ENCODE measurements at regions not wholly inside any gene's neighbourhood (a gene's known extent, or its start where the extent isn't known, plus 50 kb on each side); places are given as distances from the start of the nearest gene placed in this dataset.

DNA sequence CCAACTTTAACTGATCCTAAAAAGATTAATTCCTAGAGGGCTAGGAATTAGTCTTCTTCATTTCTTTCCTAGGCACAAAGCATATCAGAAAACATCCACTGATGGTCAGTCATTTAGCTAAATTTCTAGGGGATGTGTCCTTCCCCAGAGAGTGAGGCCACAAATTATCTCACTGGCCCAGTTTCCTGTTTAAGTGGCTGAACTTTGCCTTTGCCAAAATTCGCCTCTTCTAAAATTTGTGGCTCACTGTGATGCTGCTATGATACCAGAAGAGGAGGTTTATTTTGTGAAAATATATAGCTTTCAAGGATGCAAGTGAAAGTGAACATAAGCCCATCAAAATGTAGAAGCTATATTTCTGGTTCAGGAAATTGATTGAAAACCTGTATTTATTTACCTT lies 98.1 kb upstream of the FER start (continued):
- TF ChIP-seq, protein P1, sequence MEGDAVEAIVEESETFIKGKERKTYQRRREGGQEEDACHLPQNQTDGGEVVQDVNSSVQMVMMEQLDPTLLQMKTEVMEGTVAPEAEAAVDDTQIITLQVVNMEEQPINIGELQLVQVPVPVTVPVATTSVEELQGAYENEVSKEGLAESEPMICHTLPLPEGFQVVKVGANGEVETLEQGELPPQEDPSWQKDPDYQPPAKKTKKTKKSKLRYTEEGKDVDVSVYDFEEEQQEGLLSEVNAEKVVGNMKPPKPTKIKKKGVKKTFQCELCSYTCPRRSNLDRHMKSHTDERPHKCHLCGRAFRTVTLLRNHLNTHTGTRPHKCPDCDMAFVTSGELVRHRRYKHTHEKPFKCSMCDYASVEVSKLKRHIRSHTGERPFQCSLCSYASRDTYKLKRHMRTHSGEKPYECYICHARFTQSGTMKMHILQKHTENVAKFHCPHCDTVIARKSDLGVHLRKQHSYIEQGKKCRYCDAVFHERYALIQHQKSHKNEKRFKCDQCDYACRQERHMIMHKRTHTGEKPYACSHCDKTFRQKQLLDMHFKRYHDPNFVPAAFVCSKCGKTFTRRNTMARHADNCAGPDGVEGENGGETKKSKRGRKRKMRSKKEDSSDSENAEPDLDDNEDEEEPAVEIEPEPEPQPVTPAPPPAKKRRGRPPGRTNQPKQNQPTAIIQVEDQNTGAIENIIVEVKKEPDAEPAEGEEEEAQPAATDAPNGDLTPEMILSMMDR (IDR thresholded peaks at IDR 0.05 in 2 of 3, conservative IDR thresholded peaks at IDR 0.05 in 1 of 3; ENCODE audit: borderline replicate concordance in 1 of 3, insufficient read depth in 1 of 3, low read depth in 2 of 3, low read length in 2 of 3): no peak
- TF ChIP-seq, protein P2, sequence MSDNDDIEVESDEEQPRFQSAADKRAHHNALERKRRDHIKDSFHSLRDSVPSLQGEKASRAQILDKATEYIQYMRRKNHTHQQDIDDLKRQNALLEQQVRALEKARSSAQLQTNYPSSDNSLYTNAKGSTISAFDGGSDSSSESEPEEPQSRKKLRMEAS (IDR thresholded peaks at IDR 0.05): no peak
- TF ChIP-seq EZH2phosphoT487 (IDR thresholded peaks at IDR 0.05; ENCODE audit: borderline replicate concordance) (no peak), POLR2AphosphoS5 (IDR thresholded peaks at IDR 0.05; ENCODE audit: low read depth, low read length) (no peak)

DNA sequence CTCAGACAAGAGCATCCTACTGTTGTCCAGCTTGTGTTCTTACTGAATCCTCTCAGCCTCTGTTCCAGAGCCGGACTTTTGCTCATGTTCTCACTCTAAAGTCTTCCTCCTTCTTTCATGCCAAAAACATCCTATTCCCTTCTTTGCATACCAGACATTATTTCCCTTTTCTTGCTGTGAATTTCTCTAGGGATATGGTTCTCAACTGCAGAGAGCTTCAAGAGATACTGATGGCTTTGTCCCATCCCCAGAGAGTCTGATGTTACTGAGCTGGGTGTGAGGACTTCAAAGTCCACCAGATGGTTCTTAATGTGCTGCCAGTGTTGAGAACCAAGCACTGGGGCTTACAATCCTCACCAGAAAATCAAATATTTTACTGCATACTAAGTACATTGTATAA lies 98.6 kb upstream of the FER start:
- Histone ChIP-seq H3K27ac (ENCODE audit: low read depth, low read length) (no peak overlapping the region), H3K9ac (ENCODE audit: low read length) (no peak overlapping the region), H3K36me3 (ENCODE audit: control insufficient read depth in 1 of 2, insufficient read depth in 2 of 2, low read length in 2 of 2) (no peaks in the 10 kb centered on the region), H2AFZ (ENCODE audit: low read depth, low read length, poor library complexity, severe bottlenecking) (no peak overlapping the region), H3K27me3 (ENCODE audit: insufficient read depth, low read length) (no peaks in the 10 kb centered on the region), H4K20me1 (ENCODE audit: insufficient read depth) (no peaks in the 10 kb centered on the region), H3K79me2 (ENCODE audit: insufficient read depth, low read length) (no peaks in the 10 kb centered on the region), H3K4me2 (ENCODE audit: low read length) (no peak overlapping the region), H3K4me3 (replicated peaks in 1 of 2; ENCODE audit: low read depth in 1 of 2, low read length in 2 of 2) (no peak overlapping the region), H3K4me1 (ENCODE audit: control insufficient read depth in 1 of 2, insufficient read depth in 2 of 2, low read length in 2 of 2) (no peaks in the 10 kb centered on the region), H3K9me3 (ENCODE audit: control insufficient read depth in 1 of 2, insufficient read depth in 1 of 2, low read depth in 1 of 2, low read length in 2 of 2) (no peaks in the 10 kb centered on the region), H3K9me2 (ENCODE audit: insufficient read depth) (no peaks in the 10 kb centered on the region)
- intact Hi-C loops (cut with micrococcal nuclease): loop anchor here (10.0 kb wide), 1 partner anchor 1036 kb away; the partner anchor contains the start of gene MAN2A1
- ATAC-seq (no peak), DNase-seq (ENCODE audit: low read depth, low spot score) (no peak)
- RAD21 ChIA-PET (ENCODE audit: low non-redundant PET in 1 of 2, low total read pairs in 2 of 2, uncharacterized antibody in 2 of 2, unreplicated experiment in 2 of 2): no interaction called here
- TF ChIP-seq CEBPB (IDR thresholded peaks at IDR 0.05; ENCODE audit: low read depth) (no peak), CBX3 (IDR thresholded peaks at IDR 0.05; ENCODE audit: low read depth) (no peak), POLR2AphosphoS5 (IDR thresholded peaks at IDR 0.05; ENCODE audit: low read depth, low read length) (no peak), RAD21 (IDR thresholded peaks at IDR 0.05; ENCODE audit: low read depth) (no peak)
- POLR2A ChIA-PET: no interaction called here
- no TSS peak for BruUV-seq (replicated peaks)
- CTCF ChIA-PET: no interaction called here
